ENCODE measurements at regions not wholly inside any gene's neighbourhood (a gene's known extent, or its start where the extent isn't known, plus 50 kb on each side); places are given as distances from the start of the nearest gene placed in this dataset.

- no peak for TF ChIP-seq EZH2phosphoT487 (IDR thresholded peaks at IDR 0.05)
- TF ChIP-seq CTCF (IDR thresholded peaks at IDR 0.05), result no peak
Observed at GRCh38 chr14:103199124-103199523, 75.9 kb downstream of the TNFAIP2 start.
